Ishikawa (cell line): ENCODE measurements at regions not wholly inside any gene's neighbourhood (a gene's known extent, or its start where the extent isn't known, plus 50 kb on each side); places are given as distances from the start of the nearest gene placed in this dataset.

ENCODE experiments used
- CEBPB ChIP-seq: IDR thresholded peaks from 2 replicates; pipeline ENCODE4 v1.6.1; 2012
- CREB1 ChIP-seq: IDR thresholded peaks from 2 replicates; pipeline ENCODE4 v1.6.1; 2012; ENCODE audit warnings: low read depth
- EGR1 ChIP-seq: IDR thresholded peaks from 2 replicates; pipeline ENCODE4 v1.6.1; 2012
- EP300 ChIP-seq: IDR thresholded peaks from 2 replicates; pipeline ENCODE4 v1.6.1; 2012; ENCODE audit warnings: borderline replicate concordance
- FOXM1 ChIP-seq: IDR thresholded peaks from 2 replicates; pipeline ENCODE4 v1.6.1; 2012; ENCODE audit warnings: low read depth, borderline replicate concordance
- MAX ChIP-seq: IDR thresholded peaks from 2 replicates; pipeline ENCODE4 v1.6.1; 2012
- NFIC ChIP-seq: IDR thresholded peaks from 2 replicates; pipeline ENCODE4 v1.6.1; 2012
- RAD21 ChIP-seq: IDR thresholded peaks from 2 replicates; pipeline ENCODE4 v1.6.1; 2012; ENCODE audit warnings: low read depth
- REST ChIP-seq: IDR thresholded peaks from 2 replicates; pipeline ENCODE4 v1.6.1; 2012; ENCODE audit warnings: low read depth, mild to moderate bottlenecking
- TAF1 ChIP-seq: IDR thresholded peaks from 2 replicates; pipeline ENCODE4 v1.6.1; 2012; ENCODE audit warnings: low read depth, mild to moderate bottlenecking
- TCF12 ChIP-seq: IDR thresholded peaks from 2 replicates; pipeline ENCODE4 v1.6.1; 2012; ENCODE audit warnings: low read depth
- TEAD4 ChIP-seq: IDR thresholded peaks from 2 replicates; pipeline ENCODE4 v1.6.1; 2012
- USF1 ChIP-seq: IDR thresholded peaks from 2 replicates; pipeline ENCODE4 v1.6.1; 2012
- YY1 ChIP-seq: IDR thresholded peaks from 2 replicates; pipeline ENCODE4 v1.6.1; 2012; ENCODE audit warnings: low read depth
- ZBTB7A ChIP-seq: IDR thresholded peaks from 2 replicates; pipeline ENCODE4 v1.6.1; 2012; ENCODE audit warnings: low read depth

- TF ChIP-seq ZBTB7A (no peak), FOXM1 (no peak), EGR1 (no peak), MAX (no peak), YY1 (no peak), CEBPB (no peak), TCF12 (no peak), RAD21 (no peak), EP300 (no peak), USF1 (no peak), REST (no peak), CREB1 (no peak), TEAD4 (no peak), TAF1 (no peak), NFIC (no peak)
These were observed 308.2 kb downstream of the ZNF608 start for GRCh38 chr5:124438026-124438902.

- no peak for TF ChIP-seq EGR1
- TF ChIP-seq ZBTB7A = no peak
- TF ChIP-seq TEAD4 = no peak
- no peak for TF ChIP-seq FOXM1
- no peak for TF ChIP-seq MAX
- TF ChIP-seq EP300 = no peak
- no peak for TF ChIP-seq REST
- TF ChIP-seq NFIC = no peak
- TF ChIP-seq RAD21 = no peak
- no peak for TF ChIP-seq TAF1
- no peak for TF ChIP-seq YY1
- TF ChIP-seq CEBPB = no peak
- no peak for TF ChIP-seq TCF12
- TF ChIP-seq CREB1 = no peak
- no peak for TF ChIP-seq USF1
These were observed 310.1 kb downstream of the ZNF608 start for GRCh38 chr5:124436294-124436693.

GRCh38 chr5:124433170-124433569, 313.3 kb downstream of the ZNF608 start:
- no peak for TF ChIP-seq USF1
- TF ChIP-seq FOXM1 = no peak

DNA sequence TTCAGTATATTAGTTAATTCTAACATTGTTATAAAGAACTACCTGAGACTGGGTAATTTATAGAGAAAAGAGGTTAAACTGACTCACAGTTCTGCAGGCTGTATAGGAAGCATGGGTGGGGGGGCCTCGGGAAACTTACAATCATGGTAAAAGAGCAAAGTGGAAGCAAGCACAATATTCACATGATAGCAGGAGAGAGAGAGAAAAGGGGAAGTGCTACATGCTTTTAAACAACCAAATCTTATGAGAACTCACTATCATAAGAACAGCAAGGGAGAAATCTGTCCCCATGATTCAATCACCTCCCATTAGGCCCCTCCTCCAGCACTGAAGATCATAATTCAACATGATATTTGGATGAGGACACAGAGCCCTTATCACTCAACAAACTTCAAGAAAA, 324.9 kb downstream of the ZNF608 start:
- TF ChIP-seq EGR1 (no peak), MAX (no peak), CEBPB (no peak), USF1 (no peak), TCF12 (no peak), ZBTB7A (no peak), RAD21 (no peak), YY1 (no peak), NFIC (no peak), CREB1 (no peak), REST (no peak), TAF1 (no peak), FOXM1 (no peak), EP300 (no peak), TEAD4 (no peak)
